Cardiac septum (tissue), 1 donor: ENCODE measurements at regions not wholly inside any gene's neighbourhood (a gene's known extent, or its start where the extent isn't known, plus 50 kb on each side); places are given as distances from the start of the nearest gene placed in this dataset.
A peak's percentile ranks its signal among the peaks of the same experiment; 100 is the strongest.

ENCODE experiments used
- DNase-seq: peaks from one replicate; pipeline ENCODE4 v3.0.0-alpha.2; 2020; ENCODE audit warnings: low spot score
- intact Hi-C: fragments of 100-400 bp; cut with DNase I; formaldehyde crosslinking; loops from one replicate; pipeline ENCODE4 v1.14.0; 2022
- donor health status: DM: no; HTN: no; CAD: no.

GRCh38 chr2:42893047-42893758 is 100.8 kb upstream of the HAAO start:
- intact Hi-C loops = no loop called here
- DNase-seq = no peak

GRCh38 chr2:42890791-42891355 is 98.5 kb upstream of the HAAO start:
- peak; percentile 15 for DNase-seq
- intact Hi-C loops = no loop called here

- intact Hi-C loops = no loop called here
- DNase-seq = no peak
Observed at GRCh38 chr2:42888321-42889245, 96.2 kb upstream of the HAAO start.

GRCh38 chr2:42886921-42887320 is 94.5 kb upstream of the HAAO start:
- intact Hi-C loops = no loop called here
- peak; percentile 44 for DNase-seq

- intact Hi-C loops = no loop called here
- no peak for DNase-seq
Observed at GRCh38 chr2:42882756-42883155, 90.4 kb upstream of the HAAO start.

- peak; percentile 27 for DNase-seq
- intact Hi-C loops = loop anchor here (2.0 kb wide), 1 partner anchor 43 kb away; no protein-coding TSS in a partner anchor
Observed at GRCh38 chr2:42881732-42882131, 89.3 kb upstream of the HAAO start.

GRCh38 chr2:42880738-42881690 is 88.6 kb upstream of the HAAO start:
- intact Hi-C loops = loop anchor here (2.0 kb wide), 1 partner anchor 44 kb away; no protein-coding TSS in a partner anchor

GRCh38 chr2:42879913-42880737 is 87.7 kb upstream of the HAAO start:
- peak; percentile 79 for DNase-seq
- intact Hi-C loops = loop anchor here (2.0 kb wide), 1 partner anchor 45 kb away; no protein-coding TSS in a partner anchor

More at GRCh38 chr2:42880738-42881690, 88.6 kb upstream of the HAAO start:
- peak; percentile 62 for DNase-seq

GRCh38 chr2:42879121-42879705 is 86.8 kb upstream of the HAAO start:
- DNase-seq = peak; percentile 73
- intact Hi-C loops = no loop called here

- no peak for DNase-seq
- intact Hi-C loops = no loop called here
Observed at GRCh38 chr2:42878581-42878980, 86.2 kb upstream of the HAAO start.

- DNase-seq = peak; percentile 15
- intact Hi-C loops = no loop called here
Observed at GRCh38 chr2:42877936-42878335, 85.6 kb upstream of the HAAO start.

GRCh38 chr2:42877511-42877910 is 85.1 kb upstream of the HAAO start:
- intact Hi-C loops = no loop called here
- peak; percentile 15 for DNase-seq

GRCh38 chr2:42876326-42876751 is 84.0 kb upstream of the HAAO start:
- DNase-seq = peak; percentile 41
- intact Hi-C loops = no loop called here

- intact Hi-C loops = no loop called here
Observed at GRCh38 chr2:42875880-42876279, 83.5 kb upstream of the HAAO start.

GRCh38 chr2:42874949-42875801 is 82.8 kb upstream of the HAAO start:
- DNase-seq = peak; percentile 74
- intact Hi-C loops = no loop called here

More at GRCh38 chr2:42875880-42876279, 83.5 kb upstream of the HAAO start:
- peak; percentile 49 for DNase-seq

- no peak for DNase-seq
- intact Hi-C loops = no loop called here
Observed at GRCh38 chr2:42872721-42873120, 80.3 kb upstream of the HAAO start.

- intact Hi-C loops = no loop called here
- no peak for DNase-seq
Observed at GRCh38 chr2:42871372-42871771, 79.0 kb upstream of the HAAO start.
